ENCODE measurements at regions not wholly inside any gene's neighbourhood (a gene's known extent, or its start where the extent isn't known, plus 50 kb on each side); places are given as distances from the start of the nearest gene placed in this dataset.

DNA sequence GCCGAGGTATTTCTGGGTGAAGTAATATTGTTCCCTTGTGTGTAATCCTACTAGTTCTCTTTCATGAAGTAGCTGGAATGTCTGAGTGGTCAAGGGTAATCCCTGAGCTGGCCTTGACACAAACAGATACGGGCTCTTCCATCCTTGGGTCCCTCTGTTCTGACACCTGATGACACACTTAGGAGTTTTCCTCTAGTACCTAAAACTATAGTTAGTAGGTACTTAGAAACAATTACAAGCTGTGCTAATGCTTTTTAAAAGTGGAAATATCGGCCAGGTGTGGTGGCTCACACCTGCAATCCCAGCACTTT is 59.2 kb upstream of the IL1R1 start:
- Histone ChIP-seq H3K27me3 (ENCODE audit: control insufficient read depth, insufficient read depth, low read length) (no peaks in the 10 kb centered on the region), H3K4me3 (ENCODE audit: low read depth, low read length) (no peak overlapping the region), H3K36me3 (ENCODE audit: control insufficient read depth, insufficient read depth, low read length) (no peaks in the 10 kb centered on the region)
- no peak for TF ChIP-seq CTCF (IDR thresholded peaks at IDR 0.05; ENCODE audit: insufficient read depth, low read depth, low read length)
- DNase-seq (ENCODE audit: low read depth), result no peak
- POLR2A ChIA-PET, result no interaction called here
- CTCF ChIA-PET, result interaction anchor here (1.2 kb wide), 1 partner anchor 14 kb away, joined by 5 read pairs; no protein-coding TSS in a partner anchor

- Histone ChIP-seq H3K4me3 (ENCODE audit: low read depth, low read length) (no peak overlapping the region), H3K27me3 (ENCODE audit: control insufficient read depth, insufficient read depth, low read length) (no peaks in the 10 kb centered on the region), H3K36me3 (ENCODE audit: control insufficient read depth, insufficient read depth, low read length) (no peaks in the 10 kb centered on the region)
- TF ChIP-seq CTCF (IDR thresholded peaks at IDR 0.05; ENCODE audit: insufficient read depth, low read depth, low read length), result no peak
- DNase-seq (ENCODE audit: low read depth), result no peak
- ChIA-PET POLR2A (no interaction called here), CTCF (no interaction called here)
Measured at GRCh38 chr2:102084651-102085050, 57.9 kb upstream of the IL1R1 start.

DNA sequence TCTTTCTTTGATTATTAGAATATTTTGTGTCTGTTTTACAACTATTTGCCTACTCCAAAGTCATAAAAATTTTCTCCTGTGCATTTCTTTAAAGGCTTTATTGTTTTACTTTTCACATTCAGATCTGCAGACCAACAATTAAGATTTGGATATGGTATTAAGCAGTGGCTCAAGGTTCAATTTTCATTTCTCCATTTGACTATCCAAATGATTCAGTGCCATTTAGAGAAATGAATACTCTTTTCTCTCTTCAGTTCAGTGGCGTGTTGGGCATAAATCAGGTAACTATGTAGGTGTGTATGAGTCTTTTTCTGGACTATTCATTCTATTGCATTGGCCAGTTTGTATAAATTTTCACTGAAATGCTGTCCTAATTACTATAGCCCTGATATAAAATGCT is 57.3 kb upstream of the IL1R1 start:
- no peak for TF ChIP-seq CTCF (IDR thresholded peaks at IDR 0.05; ENCODE audit: insufficient read depth, low read depth, low read length)
- H3K4me3 ChIP-seq (ENCODE audit: low read depth, low read length), result no peak overlapping the region
- CTCF ChIA-PET, result interaction anchor here (1.1 kb wide), 1 partner anchor 11 kb away, joined by 4 read pairs; no protein-coding TSS in a partner anchor
- no peak for DNase-seq (ENCODE audit: low read depth)
- no peaks in the 10 kb centered on the region for H3K27me3 ChIP-seq (ENCODE audit: control insufficient read depth, insufficient read depth, low read length)
- POLR2A ChIA-PET, result no interaction called here
- no peaks in the 10 kb centered on the region for H3K36me3 ChIP-seq (ENCODE audit: control insufficient read depth, insufficient read depth, low read length)

DNA sequence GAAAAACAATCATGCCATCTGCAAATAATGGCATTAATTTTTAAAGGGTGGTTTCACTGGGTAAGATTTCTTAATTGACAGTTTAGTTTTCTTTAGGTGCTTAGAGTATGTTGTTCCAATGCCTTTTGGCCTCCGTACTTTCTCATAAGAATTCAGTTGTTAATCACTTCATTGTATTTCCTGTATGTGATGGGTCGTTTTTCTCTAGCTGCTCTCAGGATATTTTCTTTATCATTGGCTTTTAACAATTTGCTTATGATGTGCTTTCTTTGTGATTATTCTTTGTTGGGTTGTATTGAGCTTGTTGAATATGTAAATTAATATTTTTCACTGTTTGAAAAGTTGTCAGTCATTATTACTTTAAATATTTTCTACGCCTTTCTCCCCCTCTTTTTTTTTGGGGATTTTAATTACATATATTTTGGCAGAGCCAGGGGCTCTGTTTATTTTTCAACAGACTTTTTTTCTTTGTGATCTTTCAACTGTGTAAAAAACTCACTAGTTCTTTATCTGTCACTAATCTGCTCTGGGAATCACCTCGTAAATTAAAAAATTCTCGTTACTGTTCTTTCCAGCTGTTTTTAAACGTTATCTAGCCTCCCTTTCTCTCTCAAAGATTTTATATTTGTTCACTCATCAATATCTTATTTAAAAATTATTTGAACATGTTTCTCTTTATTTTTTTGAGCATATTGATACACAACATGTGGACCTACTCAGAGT is 56.2 kb upstream of the IL1R1 start:
- ChIA-PET POLR2A (no interaction called here), CTCF (interaction anchor here (1.1 to 1.3 kb wide), 2 partner anchors 12 to 63 kb away, joined by 3 to 4 read pairs; no protein-coding TSS in a partner anchor)
- Histone ChIP-seq H3K27me3 (ENCODE audit: control insufficient read depth, insufficient read depth, low read length) (no peaks in the 10 kb centered on the region), H3K4me3 (ENCODE audit: low read depth, low read length) (no peak overlapping the region), H3K36me3 (ENCODE audit: control insufficient read depth, insufficient read depth, low read length) (no peaks in the 10 kb centered on the region)
- DNase-seq (ENCODE audit: low read depth), result no peak
- no peak for TF ChIP-seq CTCF (IDR thresholded peaks at IDR 0.05; ENCODE audit: insufficient read depth, low read depth, low read length)

DNA sequence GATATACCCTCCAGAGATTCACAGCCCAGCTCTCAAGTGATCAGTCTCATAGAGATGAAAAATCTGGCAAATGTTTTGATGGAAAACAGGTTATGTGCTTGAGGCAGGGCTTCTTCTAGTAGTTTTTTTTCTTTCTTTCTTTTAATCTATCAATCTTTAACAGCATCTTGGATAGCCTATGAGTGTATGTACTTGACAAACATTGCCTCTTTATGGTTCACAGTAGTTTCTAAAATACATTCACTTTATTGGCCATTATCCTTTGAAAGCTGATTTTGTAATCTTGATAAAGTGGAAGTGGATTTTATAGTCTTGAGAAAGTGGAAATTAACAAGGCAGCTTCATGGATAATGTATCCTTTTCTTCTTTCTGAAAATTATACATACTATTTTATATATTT is 51.4 kb upstream of the IL1R1 start:
- no peaks in the 10 kb centered on the region for H3K27me3 ChIP-seq (ENCODE audit: control insufficient read depth, insufficient read depth, low read length)
- no peak for TF ChIP-seq CTCF (IDR thresholded peaks at IDR 0.05; ENCODE audit: insufficient read depth, low read depth, low read length)
- H3K36me3 ChIP-seq (ENCODE audit: control insufficient read depth, insufficient read depth, low read length), result no peaks in the 10 kb centered on the region
- POLR2A ChIA-PET, result no interaction called here
- DNase-seq (ENCODE audit: low read depth), result no peak
- CTCF ChIA-PET, result interaction anchor here (1.0 kb wide), 1 partner anchor 394 kb away, joined by 3 read pairs; the partner anchor contains the start of gene MAP4K4
- H3K4me3 ChIP-seq (ENCODE audit: low read depth, low read length), result no peak overlapping the region

Data from BJ (cell line).